HepG2 (cell line): ENCODE measurements at regions not wholly inside any gene's neighbourhood (a gene's known extent, or its start where the extent isn't known, plus 50 kb on each side); places are given as distances from the start of the nearest gene placed in this dataset.

Experiments
- CHD4 ChIP-seq: fragments of 200-600 bp; sonication (generic); IDR thresholded peaks from 2 replicates; pipeline ENCODE4 v1.7.0; 2017; ENCODE audit warnings: mild to moderate bottlenecking, low read length, borderline replicate concordance
- CREB1 ChIP-seq, 2 experiments: fragments of 450-650 bp in 1 of 2; IDR thresholded peaks; 2 replicates each; pipeline ENCODE4 v1.6.1; 2016 to 2017; ENCODE audit warnings: control low read depth in 1 of 2, mild to moderate bottlenecking in 1 of 2, missing compliant biosample characterization in 1 of 2, missing genetic modification characterization in 1 of 2
- TRIM24 ChIP-seq: sonication (generic); formaldehyde crosslinking; IDR thresholded peaks from 2 replicates; pipeline ENCODE4 v1.8.0; 2022; ENCODE audit warnings: mild to moderate bottlenecking, missing genetic modification reagents
- ZNF850 ChIP-seq: sonication (generic); formaldehyde crosslinking; conservative IDR thresholded peaks from 2 replicates; pipeline ENCODE4 v1.9.0; 2021; ENCODE audit warnings: mild to moderate bottlenecking, missing genetic modification reagents
- TF ChIP-seq, protein P1 (sequence below): sonication (generic); formaldehyde crosslinking; IDR thresholded peaks from 2 replicates; pipeline ENCODE4 v1.4.0; 2020; ENCODE audit warnings: low read depth, mild to moderate bottlenecking, missing genetic modification reagents
- TF ChIP-seq, protein P2 (sequence below): sonication (generic); formaldehyde crosslinking; IDR thresholded peaks from 2 replicates; pipeline ENCODE4 v1.5.0; 2020; ENCODE audit warnings: mild to moderate bottlenecking, missing genetic modification reagents, moderate library complexity
- TF ChIP-seq, protein P3 (sequence below): sonication (generic); formaldehyde crosslinking; IDR thresholded peaks from 2 replicates; pipeline ENCODE4 v1.4.0; 2020; ENCODE audit warnings: missing genetic modification reagents

DNA sequence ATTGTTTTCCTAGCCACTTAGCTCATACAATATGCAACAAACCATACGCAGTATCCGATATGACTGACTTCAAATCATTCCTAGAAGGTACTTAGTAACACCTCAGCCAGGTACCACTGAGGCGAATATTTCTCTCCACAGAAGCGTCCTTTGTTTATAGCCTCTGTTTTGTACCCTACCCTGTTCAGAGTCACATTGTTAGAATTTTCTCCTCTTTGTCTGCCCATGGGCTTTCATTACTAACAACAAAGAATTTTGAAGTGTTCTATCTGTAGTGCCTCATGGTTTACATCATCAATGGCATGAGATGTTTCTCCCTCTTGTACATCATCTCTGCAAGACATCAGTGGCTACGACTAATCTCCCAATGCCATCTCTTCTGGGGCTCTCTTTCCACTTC, 212.4 kb upstream of the GLI3 start:
- no peak for TF ChIP-seq ZNF850 (CRISPR knock-in tag)
- TF ChIP-seq, protein P1, sequence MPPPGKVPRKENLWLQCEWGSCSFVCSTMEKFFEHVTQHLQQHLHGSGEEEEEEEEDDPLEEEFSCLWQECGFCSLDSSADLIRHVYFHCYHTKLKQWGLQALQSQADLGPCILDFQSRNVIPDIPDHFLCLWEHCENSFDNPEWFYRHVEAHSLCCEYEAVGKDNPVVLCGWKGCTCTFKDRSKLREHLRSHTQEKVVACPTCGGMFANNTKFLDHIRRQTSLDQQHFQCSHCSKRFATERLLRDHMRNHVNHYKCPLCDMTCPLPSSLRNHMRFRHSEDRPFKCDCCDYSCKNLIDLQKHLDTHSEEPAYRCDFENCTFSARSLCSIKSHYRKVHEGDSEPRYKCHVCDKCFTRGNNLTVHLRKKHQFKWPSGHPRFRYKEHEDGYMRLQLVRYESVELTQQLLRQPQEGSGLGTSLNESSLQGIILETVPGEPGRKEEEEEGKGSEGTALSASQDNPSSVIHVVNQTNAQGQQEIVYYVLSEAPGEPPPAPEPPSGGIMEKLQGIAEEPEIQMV (CRISPR knock-in tag): no peak
- TF ChIP-seq CREB1 (IDR thresholded peaks at IDR 0.05): no peak
- no peak for TF ChIP-seq CREB1 (CRISPR knock-in tag; IDR thresholded peaks at IDR 0.05)
- TF ChIP-seq, protein P2, sequence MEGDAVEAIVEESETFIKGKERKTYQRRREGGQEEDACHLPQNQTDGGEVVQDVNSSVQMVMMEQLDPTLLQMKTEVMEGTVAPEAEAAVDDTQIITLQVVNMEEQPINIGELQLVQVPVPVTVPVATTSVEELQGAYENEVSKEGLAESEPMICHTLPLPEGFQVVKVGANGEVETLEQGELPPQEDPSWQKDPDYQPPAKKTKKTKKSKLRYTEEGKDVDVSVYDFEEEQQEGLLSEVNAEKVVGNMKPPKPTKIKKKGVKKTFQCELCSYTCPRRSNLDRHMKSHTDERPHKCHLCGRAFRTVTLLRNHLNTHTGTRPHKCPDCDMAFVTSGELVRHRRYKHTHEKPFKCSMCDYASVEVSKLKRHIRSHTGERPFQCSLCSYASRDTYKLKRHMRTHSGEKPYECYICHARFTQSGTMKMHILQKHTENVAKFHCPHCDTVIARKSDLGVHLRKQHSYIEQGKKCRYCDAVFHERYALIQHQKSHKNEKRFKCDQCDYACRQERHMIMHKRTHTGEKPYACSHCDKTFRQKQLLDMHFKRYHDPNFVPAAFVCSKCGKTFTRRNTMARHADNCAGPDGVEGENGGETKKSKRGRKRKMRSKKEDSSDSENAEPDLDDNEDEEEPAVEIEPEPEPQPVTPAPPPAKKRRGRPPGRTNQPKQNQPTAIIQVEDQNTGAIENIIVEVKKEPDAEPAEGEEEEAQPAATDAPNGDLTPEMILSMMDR (CRISPR knock-in tag): no peak
- TF ChIP-seq, protein P3, sequence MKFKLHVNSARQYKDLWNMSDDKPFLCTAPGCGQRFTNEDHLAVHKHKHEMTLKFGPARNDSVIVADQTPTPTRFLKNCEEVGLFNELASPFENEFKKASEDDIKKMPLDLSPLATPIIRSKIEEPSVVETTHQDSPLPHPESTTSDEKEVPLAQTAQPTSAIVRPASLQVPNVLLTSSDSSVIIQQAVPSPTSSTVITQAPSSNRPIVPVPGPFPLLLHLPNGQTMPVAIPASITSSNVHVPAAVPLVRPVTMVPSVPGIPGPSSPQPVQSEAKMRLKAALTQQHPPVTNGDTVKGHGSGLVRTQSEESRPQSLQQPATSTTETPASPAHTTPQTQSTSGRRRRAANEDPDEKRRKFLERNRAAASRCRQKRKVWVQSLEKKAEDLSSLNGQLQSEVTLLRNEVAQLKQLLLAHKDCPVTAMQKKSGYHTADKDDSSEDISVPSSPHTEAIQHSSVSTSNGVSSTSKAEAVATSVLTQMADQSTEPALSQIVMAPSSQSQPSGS (CRISPR knock-in tag): no peak
- TF ChIP-seq TRIM24 (CRISPR knock-in tag): no peak
- TF ChIP-seq CHD4: no peak
